HCT116 (cell line): ENCODE measurements at regions not wholly inside any gene's neighbourhood (a gene's known extent, or its start where the extent isn't known, plus 50 kb on each side); places are given as distances from the start of the nearest gene placed in this dataset.

Experiments
- ATAC-seq: fragments of 200-7000 bp; cut with Tn5 transposase; 2 replicates; pipeline ENCODE4 v1.9.1; 2020; ENCODE audit warnings: mild to moderate bottlenecking, moderate library complexity
- BruUV-seq: library from RNA; stranded (reverse); fragments of 400-500 nt; replicated peaks from 2 replicates; lab custom pipeline; 2021; lab: Mats Ljungman, UMichigan
- CTCF ChIA-PET: fragments of 300-600 bp; sonication (Branson Sonifier 250); formaldehyde crosslinking; loops from one replicate; lab custom pipeline; 2021; ENCODE audit warnings: antibody characterized with exemption; lab: Charles Lee
- POLR2A ChIA-PET: fragments of 300-600, 350-600 bp; sonication (Branson Sonifier 250); formaldehyde crosslinking; loops from one replicate; lab custom pipeline; 2021; ENCODE audit warnings: antibody characterized with exemption; lab: Charles Lee
- RAD21 ChIA-PET, 2 experiments: fragments of 300-600 bp; sonication (Branson Sonifier 250); formaldehyde crosslinking; loops; one replicate each; lab custom pipeline; 2023; ENCODE audit warnings: low total read pairs in 2 of 2; ENCODE audit not compliant: uncharacterized antibody in 2 of 2, unreplicated experiment in 2 of 2, low non-redundant PET in 1 of 2; lab: Charles Lee
- DNase-seq: peaks from one replicate; pipeline ENCODE4 v3.0.0-alpha.2; 2010; ENCODE audit warnings: low read depth, low spot score
- H2AFZ ChIP-seq: fragments of 200-600 bp; shearing (Covaris generic), sonication (generic); 2 replicates; pipeline ENCODE4 v1.6.1; 2017; ENCODE audit warnings: low read depth, mixed run types, mixed read lengths, antibody characterized with exemption, low read length; ENCODE audit not compliant: poor library complexity, severe bottlenecking
- H3K27ac ChIP-seq: 2 replicates; pipeline ENCODE4 v1.5.1; 2012; ENCODE audit warnings: low read depth, low read length
- H3K27me3 ChIP-seq: fragments of 200-600 bp; sonication (generic); 2 replicates; pipeline ENCODE4 v1.6.1; 2016; ENCODE audit warnings: mixed run types, low read length, mixed read lengths; ENCODE audit not compliant: insufficient read depth
- H3K36me3 ChIP-seq, 2 experiments: fragments of 200-500 bp in 1 of 2; fragments of 200-600 bp in 1 of 2; sonication (Bioruptor generic) in 1 of 2; sonication (generic) in 1 of 2; 2 replicates each; pipeline versions ENCODE4 v1.5.1 to v1.6.1; 2014 to 2016; ENCODE audit warnings: low read length in 2 of 2, inconsistent platforms in 1 of 2, mixed read lengths in 1 of 2, mixed run types in 1 of 2; ENCODE audit not compliant: insufficient read depth in 2 of 2, control insufficient read depth in 1 of 2
- H3K4me1 ChIP-seq, 2 experiments: fragments of 200-600 bp in 1 of 2; sonication (generic) in 1 of 2; 2 replicates each; pipeline versions ENCODE4 v1.5.1 to v1.6.1; 2012 to 2017; ENCODE audit warnings: low read length in 2 of 2, inconsistent platforms in 1 of 2, mild to moderate bottlenecking in 1 of 2, mixed read lengths in 1 of 2, mixed run types in 1 of 2, moderate library complexity in 1 of 2; ENCODE audit not compliant: insufficient read depth in 2 of 2, control insufficient read depth in 1 of 2
- H3K4me2 ChIP-seq: fragments of 200-600 bp; sonication (generic); 2 replicates; pipeline ENCODE4 v1.6.1; 2017; ENCODE audit warnings: mixed run types, low read length, mixed read lengths
- H3K4me3 ChIP-seq, 2 experiments: fragments of 200-600 bp in 1 of 2; sonication (generic) in 1 of 2; replicated peaks in 1 of 2; 2 replicates each; pipeline ENCODE4 v1.5.1; 2011 to 2016; ENCODE audit warnings: low read length in 2 of 2, control low read depth in 1 of 2, low read depth in 1 of 2, mild to moderate bottlenecking in 1 of 2, mixed read lengths in 1 of 2, mixed run types in 1 of 2
- H3K79me2 ChIP-seq: fragments of 200-600 bp; sonication (generic); 2 replicates; pipeline ENCODE4 v1.6.1; 2017; ENCODE audit warnings: mild to moderate bottlenecking, mixed run types, low read length, moderate library complexity, mixed read lengths; ENCODE audit not compliant: insufficient read depth
- H3K9ac ChIP-seq: fragments of 200-600 bp; sonication (generic); 2 replicates; pipeline ENCODE4 v1.6.1; 2016; ENCODE audit warnings: low read length, mixed read lengths
- H3K9me2 ChIP-seq: fragments of 200-600 bp; sonication (generic), shearing (Covaris generic); 2 replicates; pipeline ENCODE4 v1.6.1; 2017; ENCODE audit warnings: mixed run types, mild to moderate bottlenecking, moderate library complexity; ENCODE audit not compliant: insufficient read depth
- H3K9me3 ChIP-seq, 2 experiments: fragments of 200-500 bp in 1 of 2; fragments of 200-600 bp in 1 of 2; sonication (Bioruptor generic) in 1 of 2; sonication (generic) in 1 of 2; 2 replicates each; pipeline ENCODE4 v1.6.1; 2014 to 2017; ENCODE audit warnings: low read length in 2 of 2, mixed read lengths in 2 of 2, inconsistent platforms in 1 of 2, low read depth in 1 of 2, mild to moderate bottlenecking in 1 of 2, mixed run types in 1 of 2, moderate library complexity in 1 of 2; ENCODE audit not compliant: control insufficient read depth in 1 of 2, insufficient read depth in 1 of 2
- H4K20me1 ChIP-seq: fragments of 200-600 bp; sonication (generic), shearing (Covaris generic); 2 replicates; pipeline ENCODE4 v1.6.1; 2017; ENCODE audit warnings: mixed run types, mild to moderate bottlenecking, moderate library complexity; ENCODE audit not compliant: insufficient read depth
- CBX3 ChIP-seq: IDR thresholded peaks from 2 replicates; pipeline ENCODE4 v1.6.1; 2012; ENCODE audit warnings: low read depth
- EGR1 ChIP-seq: IDR thresholded peaks from 2 replicates; pipeline ENCODE4 v1.6.1; 2012; ENCODE audit warnings: low read depth
- EZH2 ChIP-seq: fragments of 200-600 bp; sonication (generic); IDR thresholded peaks from 2 replicates; pipeline ENCODE4 v1.6.1; 2017; ENCODE audit warnings: antibody characterized with exemption, mixed run types
- EZH2phosphoT487 ChIP-seq: fragments of 200-600 bp; IDR thresholded peaks from 2 replicates; pipeline ENCODE4 v1.6.1; 2018; ENCODE audit warnings: antibody characterized with exemption, borderline replicate concordance
- POLR2AphosphoS5 ChIP-seq: IDR thresholded peaks from 2 replicates; pipeline ENCODE4 v1.6.1; 2011; ENCODE audit warnings: mild to moderate bottlenecking, low read depth, low read length, moderate library complexity
- SIN3A ChIP-seq: IDR thresholded peaks from 2 replicates; pipeline ENCODE4 v1.6.1; 2012; ENCODE audit warnings: low read depth
- SP1 ChIP-seq: IDR thresholded peaks from 2 replicates; pipeline ENCODE4 v1.6.1; 2012; ENCODE audit warnings: low read depth
- SRF ChIP-seq: IDR thresholded peaks from 2 replicates; pipeline ENCODE4 v1.6.1; 2012; ENCODE audit warnings: low read depth
- TCF7L2 ChIP-seq: IDR thresholded peaks from 2 replicates; pipeline ENCODE4 v1.7.0; 2011; ENCODE audit warnings: borderline replicate concordance, inconsistent platforms; ENCODE audit not compliant: insufficient read depth, insufficient read length; ENCODE audit errors: extremely low read depth
- YY1 ChIP-seq: IDR thresholded peaks from 2 replicates; pipeline ENCODE4 v1.6.1; 2011; ENCODE audit warnings: low read length, low read depth, moderate library complexity, mild to moderate bottlenecking; ENCODE audit not compliant: insufficient replicate concordance; ENCODE audit errors: extremely low read depth
- ZNF274 ChIP-seq: fragments of 200-500 bp; sonication (Bioruptor generic); IDR thresholded peaks from 2 replicates; pipeline ENCODE4 v1.6.1; 2014; ENCODE audit warnings: mild to moderate bottlenecking, low read depth, low read length, inconsistent platforms
- intact Hi-C: fragments of 100-400 bp; cut with micrococcal nuclease; formaldehyde crosslinking; loops from 2 replicates; pipeline ENCODE4 v1.10.0; 2022
- TF ChIP-seq, protein P1 (sequence below): IDR thresholded peaks from 2 replicates; pipeline ENCODE4 v1.6.1; 2011; ENCODE audit warnings: mild to moderate bottlenecking, low read length, moderate library complexity; ENCODE audit not compliant: insufficient replicate concordance; ENCODE audit errors: extremely low read depth

DNA sequence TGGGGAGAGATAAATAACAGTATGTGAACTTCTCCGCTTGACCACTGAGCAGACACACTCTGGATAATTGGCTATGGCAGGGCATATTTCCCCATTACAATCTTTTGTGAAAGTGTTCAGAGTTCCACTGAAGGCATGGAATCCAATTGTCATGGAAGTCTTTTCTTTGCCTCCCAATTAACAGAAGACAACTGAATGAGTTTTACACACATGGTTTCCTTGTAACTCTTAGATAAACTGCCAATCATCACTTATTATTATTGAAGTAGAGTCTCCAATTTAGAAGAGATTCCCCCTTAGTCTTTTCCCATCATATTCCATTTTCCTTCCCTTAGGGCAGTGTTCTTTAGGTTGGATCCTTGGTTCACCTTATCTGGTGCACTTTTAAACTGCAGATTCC, 308.3 kb downstream of the NR2F2 start (continued):
- TF ChIP-seq, protein P1, sequence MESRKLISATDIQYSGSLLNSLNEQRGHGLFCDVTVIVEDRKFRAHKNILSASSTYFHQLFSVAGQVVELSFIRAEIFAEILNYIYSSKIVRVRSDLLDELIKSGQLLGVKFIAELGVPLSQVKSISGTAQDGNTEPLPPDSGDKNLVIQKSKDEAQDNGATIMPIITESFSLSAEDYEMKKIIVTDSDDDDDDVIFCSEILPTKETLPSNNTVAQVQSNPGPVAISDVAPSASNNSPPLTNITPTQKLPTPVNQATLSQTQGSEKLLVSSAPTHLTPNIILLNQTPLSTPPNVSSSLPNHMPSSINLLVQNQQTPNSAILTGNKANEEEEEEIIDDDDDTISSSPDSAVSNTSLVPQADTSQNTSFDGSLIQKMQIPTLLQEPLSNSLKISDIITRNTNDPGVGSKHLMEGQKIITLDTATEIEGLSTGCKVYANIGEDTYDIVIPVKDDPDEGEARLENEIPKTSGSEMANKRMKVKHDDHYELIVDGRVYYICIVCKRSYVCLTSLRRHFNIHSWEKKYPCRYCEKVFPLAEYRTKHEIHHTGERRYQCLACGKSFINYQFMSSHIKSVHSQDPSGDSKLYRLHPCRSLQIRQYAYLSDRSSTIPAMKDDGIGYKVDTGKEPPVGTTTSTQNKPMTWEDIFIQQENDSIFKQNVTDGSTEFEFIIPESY, result no peak
- TF ChIP-seq EZH2phosphoT487 (no peak), SRF (no peak), POLR2AphosphoS5 (no peak), CBX3 (no peak), ZNF274 (no peak), TCF7L2 (no peak), SIN3A (no peak), SP1 (no peak)

DNA sequence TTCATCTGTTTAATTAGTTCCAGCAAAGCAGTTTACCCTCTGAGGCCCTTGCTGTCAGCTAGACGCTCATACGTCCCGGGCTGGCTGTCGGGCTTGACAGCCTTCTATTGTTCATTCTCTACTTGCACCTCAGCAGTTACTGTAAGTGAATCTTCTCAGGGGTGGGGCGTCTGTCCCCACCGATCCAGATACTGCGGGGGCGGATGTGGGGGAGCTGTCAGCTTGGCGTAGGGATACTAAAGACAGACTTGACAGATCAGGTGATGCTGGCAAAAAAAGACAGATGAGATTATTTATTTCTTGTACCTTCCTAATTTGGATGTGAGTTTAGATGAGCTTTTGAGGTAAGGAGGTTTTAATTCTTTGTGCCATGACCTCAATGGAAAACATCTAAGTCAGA, 315.3 kb downstream of the NR2F2 start:
- no peaks in the 10 kb centered on the region for H4K20me1 ChIP-seq
- CTCF ChIA-PET, result no interaction called here
- no peaks in the 10 kb centered on the region for H3K36me3 ChIP-seq
- H3K4me1 ChIP-seq, result no peaks in the 10 kb centered on the region
- no peak overlapping the region for H3K27ac ChIP-seq
- no peak for ATAC-seq
- H3K9me2 ChIP-seq, result no peaks in the 10 kb centered on the region
- H3K4me3 ChIP-seq, result no peak overlapping the region
- peaks cover 27% of the 10 kb centered on the region; the same call in 1 of the 2 replicates for H3K27me3 ChIP-seq
- H3K79me2 ChIP-seq, result no peaks in the 10 kb centered on the region
- H3K9me3 ChIP-seq, result no peaks in the 10 kb centered on the region
- BruUV-seq, result no TSS peak
- no peak for DNase-seq
- intact Hi-C loops, result no loop called here
- RAD21 ChIA-PET, result no interaction called here
- POLR2A ChIA-PET, result no interaction called here
- no peak for TF ChIP-seq POLR2AphosphoS5
- TF ChIP-seq EGR1, result no peak
- no peak for TF ChIP-seq CBX3
- TF ChIP-seq SP1, result no peak
- TF ChIP-seq, protein P1, result no peak
- TF ChIP-seq EZH2, result no peak
- no peak for TF ChIP-seq YY1
- no peak overlapping the region for H2AFZ ChIP-seq
- H3K4me2 ChIP-seq, result no peak overlapping the region
- no peak overlapping the region for H3K9ac ChIP-seq
